COR-L47 (cell line): ENCODE measurements at regions not wholly inside any gene's neighbourhood (a gene's known extent, or its start where the extent isn't known, plus 50 kb on each side); places are given as distances from the start of the nearest gene placed in this dataset.
"Not testable (repeated sequence)": the region's sequence is repeated elsewhere in the genome, so short reads cannot be mapped to it uniquely, and the experiment has no call there.

Source experiments
- DNase-seq: peaks from one replicate; lab custom pipeline; 2025; lab: John Stamatoyannopoulos, UW

DNA sequence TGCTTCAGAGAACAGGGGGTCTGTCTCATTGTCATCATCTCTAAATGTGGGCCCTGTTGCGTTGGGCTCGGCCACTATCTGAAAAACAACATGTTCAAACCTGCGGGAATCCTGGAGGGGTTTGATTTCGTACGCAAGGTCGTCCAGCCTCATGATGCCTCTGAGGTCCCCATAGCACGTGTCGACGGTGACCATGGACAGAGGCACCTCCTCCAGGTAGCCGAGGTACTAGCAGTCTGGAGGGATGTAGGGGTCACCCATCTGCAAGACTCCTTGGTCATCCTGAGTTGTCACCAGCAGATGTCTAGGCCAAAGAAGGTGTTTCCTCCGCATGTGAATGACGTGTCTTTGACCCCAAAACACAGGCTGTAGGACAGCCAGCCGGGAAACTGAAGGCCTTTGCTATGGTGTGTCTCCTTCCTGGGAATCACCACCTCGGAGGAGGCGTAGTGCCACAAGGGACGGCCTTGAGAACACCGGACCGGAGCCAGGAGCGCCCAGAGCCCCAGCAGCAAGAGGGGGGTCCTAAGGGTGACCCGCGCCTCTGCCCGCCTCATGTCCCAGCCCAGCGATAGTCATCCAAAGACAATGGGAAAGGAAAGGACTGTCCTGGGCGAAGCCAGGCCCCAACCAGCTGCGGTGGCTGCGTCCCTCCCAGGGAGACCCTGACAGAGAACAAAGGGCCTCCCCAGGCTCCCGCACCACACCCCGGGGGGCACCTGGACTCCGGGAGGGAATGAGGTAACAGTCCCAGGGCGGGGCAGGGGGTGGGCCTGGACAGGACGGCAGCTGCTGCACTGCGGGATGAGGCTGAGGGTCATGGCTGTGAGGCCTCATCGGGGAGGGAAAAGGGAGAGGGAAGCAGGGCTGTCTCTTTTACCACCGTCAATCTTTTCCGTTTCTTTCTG is 445.5 kb downstream of the TMEM121 start:
- no peak for DNase-seq

DNA sequence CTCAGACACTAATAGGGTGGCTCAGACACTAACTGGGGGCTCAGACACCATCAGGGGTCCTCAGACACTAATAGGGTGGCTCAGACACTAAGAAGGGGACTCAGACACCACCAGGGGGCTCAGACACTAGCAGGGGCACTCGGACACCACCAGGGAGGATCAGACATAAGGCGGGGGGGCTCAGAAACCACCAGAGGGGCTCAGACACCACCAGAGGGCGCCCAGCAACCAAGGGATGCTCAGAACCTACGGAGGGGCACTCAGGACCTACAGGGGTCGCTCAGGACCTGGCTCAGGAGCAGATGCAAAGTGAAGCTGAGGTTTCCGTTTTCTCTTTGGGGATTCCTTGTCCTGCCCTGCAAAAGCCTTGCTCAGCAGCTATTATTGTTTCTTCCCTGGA is 448.5 kb downstream of the TMEM121 start:
- DNase-seq: peak; percentile 34

DNA sequence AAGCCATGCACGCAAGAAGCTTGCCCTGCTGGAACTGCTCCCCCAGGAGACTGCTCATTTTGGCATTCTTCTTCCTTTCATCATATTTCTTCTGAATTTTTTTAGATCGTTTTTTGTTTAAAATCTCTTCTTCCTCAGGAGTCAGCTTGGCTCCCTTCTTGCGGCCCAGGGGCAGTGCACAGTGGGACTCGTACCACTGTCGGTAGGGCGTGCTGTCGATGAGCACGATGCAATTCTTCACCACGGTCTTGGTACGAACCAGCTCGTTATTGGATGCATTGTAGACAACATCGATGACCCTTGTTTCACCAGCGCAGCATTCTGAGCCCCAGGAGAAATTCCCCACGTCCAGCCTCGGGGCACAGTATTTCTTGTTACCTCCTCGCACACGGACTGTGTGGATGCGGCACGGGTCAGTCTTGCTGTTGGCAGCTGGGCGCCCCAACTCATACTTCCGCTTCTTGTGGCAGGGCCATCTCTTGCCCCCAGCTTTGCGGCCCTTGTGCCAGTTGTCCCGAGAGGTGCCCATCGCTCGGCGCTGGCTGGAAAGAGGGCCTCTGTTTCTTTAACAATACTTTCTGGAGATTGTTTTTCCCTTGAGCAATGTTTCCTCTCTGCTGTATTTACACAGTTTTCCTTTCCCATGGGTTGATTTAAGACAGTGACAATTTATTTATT is 452.4 kb downstream of the TMEM121 start:
- no peak for DNase-seq

DNA sequence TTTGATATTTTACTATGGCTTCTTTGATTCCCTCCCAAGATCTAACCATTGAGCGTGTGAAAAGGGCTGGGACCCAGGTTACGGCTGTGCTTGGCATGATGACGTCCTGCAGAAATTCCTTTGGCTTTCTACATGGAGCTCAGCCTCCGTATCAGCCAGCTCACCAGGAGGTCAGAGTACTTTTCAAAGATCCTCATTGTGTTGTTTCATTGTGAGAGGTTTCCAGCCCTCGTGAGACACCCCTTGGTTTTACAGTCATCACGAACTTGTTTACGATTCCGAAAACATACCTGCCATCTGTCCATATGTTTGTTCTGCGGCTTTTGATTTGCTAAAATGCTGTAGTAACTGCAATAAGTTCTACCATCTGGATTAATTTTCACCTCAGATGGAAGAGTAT is 453.1 kb downstream of the TMEM121 start:
- DNase-seq: no peak

DNA sequence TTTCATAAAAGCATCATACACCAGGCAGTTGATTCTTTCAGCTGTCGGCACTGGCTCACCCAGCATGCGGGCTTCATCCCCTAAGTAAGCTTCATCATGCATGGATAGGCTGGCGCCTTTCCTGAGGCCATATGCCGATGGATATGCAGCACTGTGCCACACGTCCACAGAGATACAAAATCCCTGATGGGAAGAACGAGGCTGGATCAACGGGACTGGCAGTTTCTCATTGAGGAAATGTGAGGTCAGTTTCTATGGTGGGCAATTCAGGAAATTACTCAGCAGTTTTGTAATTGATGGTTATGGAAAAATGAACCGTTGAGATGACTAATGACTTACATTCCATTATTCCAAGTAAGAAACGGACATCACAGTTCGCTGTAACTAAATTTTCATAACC is 453.8 kb downstream of the TMEM121 start:
- no peak for DNase-seq

DNA sequence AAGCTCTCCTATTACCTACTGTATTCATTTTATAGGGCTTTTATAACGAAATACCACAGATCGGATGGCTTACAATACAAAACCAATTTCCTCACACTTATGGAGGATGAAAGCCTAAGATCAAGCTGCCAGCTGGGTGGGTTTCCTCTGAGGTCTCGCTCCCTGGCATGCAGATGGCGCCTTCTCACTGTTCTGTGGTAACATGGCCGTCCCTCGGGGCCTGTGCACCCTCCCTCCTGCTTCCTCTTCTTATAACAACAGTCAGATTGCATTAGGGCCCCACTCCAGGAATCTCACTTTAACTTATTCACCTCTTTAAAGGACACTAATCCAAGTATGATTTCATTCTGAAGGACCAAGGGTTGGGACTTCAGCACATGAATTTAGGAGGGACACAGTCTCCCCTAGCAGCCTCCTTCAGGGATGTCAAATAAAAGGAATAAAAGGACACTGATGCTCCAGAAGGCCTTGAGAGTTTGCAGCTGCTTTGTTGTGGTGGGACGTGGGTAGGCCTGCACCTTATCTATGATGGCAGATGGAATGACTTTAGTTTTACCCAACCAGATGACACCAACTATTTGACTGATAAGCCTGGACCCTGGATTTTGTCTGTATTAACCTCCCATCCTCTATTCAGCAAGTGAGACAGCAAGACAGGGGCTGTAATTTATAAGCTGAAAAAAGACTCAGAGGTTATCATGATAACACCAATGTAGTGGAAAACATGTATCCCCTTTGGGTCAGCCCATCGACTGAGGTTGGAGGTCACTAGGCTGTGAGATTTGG is 455.3 kb downstream of the TMEM121 start:
- DNase-seq: not testable (repeated sequence)

GRCh38 chr14:105982664-105983063 is 456.3 kb downstream of the TMEM121 start:
- no peak for DNase-seq

DNA sequence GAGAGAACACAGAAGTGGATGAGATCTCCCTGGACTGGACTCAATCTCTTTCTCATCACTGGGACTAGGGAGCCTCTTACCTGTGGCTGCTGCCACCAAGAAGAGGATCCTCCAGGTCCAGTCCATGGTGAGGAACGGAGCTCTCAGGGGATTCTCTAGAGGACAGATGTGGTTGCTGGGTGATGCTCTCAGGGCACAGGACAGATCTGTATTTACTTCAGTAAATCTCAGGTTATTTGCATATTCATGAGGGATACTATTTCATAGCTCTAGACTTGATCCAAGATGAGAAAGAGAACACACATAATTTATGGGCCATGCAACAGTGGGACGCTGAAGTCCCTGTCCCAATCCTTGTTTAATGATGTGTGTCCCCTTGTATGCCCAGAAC is 460.5 kb downstream of the TMEM121 start:
- no peak for DNase-seq

DNA sequence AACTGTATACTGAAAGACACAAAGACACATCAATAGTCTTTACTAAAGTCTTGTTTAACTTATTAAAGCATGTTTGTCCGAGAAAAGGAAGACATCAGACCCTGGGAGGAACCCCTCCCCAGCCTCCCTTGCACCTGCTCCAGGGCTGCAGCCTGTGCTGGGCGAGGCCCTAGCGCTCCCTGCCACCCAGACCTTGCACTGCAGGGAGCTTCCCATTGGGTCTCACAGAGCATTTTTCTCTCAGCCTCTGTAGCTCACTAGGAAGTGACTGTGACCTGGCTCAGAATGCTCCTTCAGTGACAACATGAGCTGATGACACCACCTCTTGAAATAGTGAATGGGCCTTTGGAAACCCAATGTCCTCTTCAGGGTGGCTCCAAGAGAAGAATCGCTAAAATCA is 461.2 kb downstream of the TMEM121 start:
- DNase-seq: no peak

- DNase-seq: no peak
Observed at GRCh38 chr14:105989566-105990302, 463.4 kb downstream of the TMEM121 start.

GRCh38 chr14:105991677-105992076 is 465.3 kb downstream of the TMEM121 start:
- DNase-seq: not testable (repeated sequence)

- DNase-seq: no peak
Observed at GRCh38 chr14:105993814-105994213, 467.4 kb downstream of the TMEM121 start.

- not testable (repeated sequence) for DNase-seq
Observed at GRCh38 chr14:105995011-105995710, 468.8 kb downstream of the TMEM121 start.

DNA sequence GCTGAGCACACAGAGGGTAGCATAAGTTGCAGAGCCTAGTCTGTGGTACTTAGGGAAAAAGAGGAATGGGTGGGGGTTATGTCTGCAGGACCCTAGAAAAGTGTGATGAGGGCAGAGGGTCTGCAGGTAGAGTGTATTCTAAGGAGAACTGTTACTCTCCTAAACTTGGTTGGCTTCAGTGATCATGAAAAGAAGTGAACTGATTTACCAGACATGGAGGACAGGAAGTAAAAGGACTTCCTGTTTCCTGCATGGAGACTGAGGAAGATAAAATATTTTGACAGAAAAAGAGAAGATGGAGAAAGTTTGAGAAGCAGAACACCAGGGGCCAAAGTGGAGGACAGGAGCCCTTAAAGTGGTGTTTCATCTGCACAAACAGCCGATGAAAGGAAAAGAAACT is 472.2 kb downstream of the TMEM121 start:
- not testable (repeated sequence) for DNase-seq

GRCh38 chr14:105999361-106000028 is 473.1 kb downstream of the TMEM121 start:
- DNase-seq: peak; percentile 57

GRCh38 chr14:106000029-106000511 is 473.7 kb downstream of the TMEM121 start:
- DNase-seq: not testable (repeated sequence)

GRCh38 chr14:106001277-106001676 is 474.9 kb downstream of the TMEM121 start:
- not testable (repeated sequence) for DNase-seq

DNA sequence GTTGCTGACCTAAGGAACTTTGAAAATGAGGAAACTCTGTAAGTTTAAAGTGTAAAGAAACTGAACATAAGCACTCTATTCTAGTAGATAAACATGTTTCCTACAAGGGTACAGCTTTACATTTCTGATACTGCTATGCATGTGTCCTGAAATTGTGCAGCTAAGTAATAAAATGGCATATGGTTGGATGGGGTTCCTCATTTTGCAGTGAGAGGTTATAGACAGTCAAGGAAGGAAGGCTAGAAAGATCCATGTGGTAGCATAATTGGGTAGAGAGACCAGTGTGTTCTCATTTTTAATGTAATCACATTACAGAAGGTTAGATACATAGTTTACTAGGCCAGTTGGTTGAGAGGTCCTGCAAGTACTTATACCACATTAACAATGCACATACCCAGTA is 477.0 kb downstream of the TMEM121 start:
- no peak for DNase-seq

GRCh38 chr14:106004937-106005795 is 478.8 kb downstream of the TMEM121 start:
- not testable (repeated sequence) for DNase-seq
